Kidney (tissue), 13 donors: ENCODE measurements at regions not wholly inside any gene's neighbourhood (a gene's known extent, or its start where the extent isn't known, plus 50 kb on each side); places are given as distances from the start of the nearest gene placed in this dataset.

Source experiments
- DNase-seq, 5 donors: peaks; one replicate each; pipeline ENCODE4 v3.0.0-alpha.2; 2013 to 2020
- FAIRE-seq: peaks from 2 replicates; lab custom pipeline; 2012; peaks lifted over from hg19 to GRCh38; lab: Jason Lieb, UNC
- H3K27ac ChIP-seq, 2 donors: one replicate each; pipeline ENCODE4 v1.7.0; 2013; ENCODE audit warnings: low read depth in 2 of 2, low read length in 2 of 2, inconsistent platforms in 1 of 2
- H3K27me3 ChIP-seq: one replicate; pipeline ENCODE4 v1.7.1; 2013; ENCODE audit warnings: low read length, inconsistent platforms; ENCODE audit not compliant: control insufficient read depth, insufficient read depth
- H3K36me3 ChIP-seq, 3 donors: one replicate each; pipeline versions ENCODE4 v1.7.0 to v1.7.1; 2013; ENCODE audit warnings: low read length in 3 of 3, control low read depth in 1 of 3, inconsistent platforms in 1 of 3; ENCODE audit not compliant: insufficient read depth in 3 of 3, control insufficient read depth in 2 of 3
- H3K4me1 ChIP-seq, 3 donors: one replicate each; pipeline versions ENCODE4 v1.7.0 to v1.7.1; 2013; ENCODE audit warnings: low read length in 3 of 3, inconsistent platforms in 1 of 3, low read depth in 1 of 3; ENCODE audit not compliant: control insufficient read depth in 2 of 3, insufficient read depth in 2 of 3
- H3K4me3 ChIP-seq, 3 donors: one replicate each; pipeline versions ENCODE4 v1.7.0 to v1.8.1; 2013; ENCODE audit warnings: low read length in 3 of 3, control low read depth in 1 of 3, inconsistent platforms in 1 of 3
- H3K9ac ChIP-seq, 3 donors: one replicate each; pipeline versions ENCODE4 v1.7.0 to v1.7.1; 2013; ENCODE audit warnings: low read length in 3 of 3, control low read depth in 1 of 3, inconsistent platforms in 1 of 3
- H3K9me3 ChIP-seq, 3 donors: one replicate each; pipeline versions ENCODE4 v1.7.0 to v1.7.1; 2013; ENCODE audit warnings: low read length in 3 of 3, control low read depth in 1 of 3, inconsistent platforms in 1 of 3; ENCODE audit not compliant: control insufficient read depth in 2 of 3, insufficient read depth in 1 of 3
- intact Hi-C: fragments of 100-400 bp; cut with DNase I; formaldehyde crosslinking; loops from one replicate; pipeline ENCODE4 v1.11.1; 2022
- TF ChIP-seq, protein P1 (sequence below): IDR thresholded peaks from 3 replicates; pipeline ENCODE4 v1.5.1; 2012; ENCODE audit warnings: mild to moderate bottlenecking, moderate library complexity, borderline replicate concordance; ENCODE audit not compliant: insufficient read depth; ENCODE audit errors: extremely low read depth
- donor health status: control.
- donor health status: control.
- donor health status: control.
- donor health status: control.
- donor health status: control.
- donor health status: DM: yes; HTN: yes; CAD: no.
- donor health status: Normal renal cell carcinoma (clear cell type).

DNA sequence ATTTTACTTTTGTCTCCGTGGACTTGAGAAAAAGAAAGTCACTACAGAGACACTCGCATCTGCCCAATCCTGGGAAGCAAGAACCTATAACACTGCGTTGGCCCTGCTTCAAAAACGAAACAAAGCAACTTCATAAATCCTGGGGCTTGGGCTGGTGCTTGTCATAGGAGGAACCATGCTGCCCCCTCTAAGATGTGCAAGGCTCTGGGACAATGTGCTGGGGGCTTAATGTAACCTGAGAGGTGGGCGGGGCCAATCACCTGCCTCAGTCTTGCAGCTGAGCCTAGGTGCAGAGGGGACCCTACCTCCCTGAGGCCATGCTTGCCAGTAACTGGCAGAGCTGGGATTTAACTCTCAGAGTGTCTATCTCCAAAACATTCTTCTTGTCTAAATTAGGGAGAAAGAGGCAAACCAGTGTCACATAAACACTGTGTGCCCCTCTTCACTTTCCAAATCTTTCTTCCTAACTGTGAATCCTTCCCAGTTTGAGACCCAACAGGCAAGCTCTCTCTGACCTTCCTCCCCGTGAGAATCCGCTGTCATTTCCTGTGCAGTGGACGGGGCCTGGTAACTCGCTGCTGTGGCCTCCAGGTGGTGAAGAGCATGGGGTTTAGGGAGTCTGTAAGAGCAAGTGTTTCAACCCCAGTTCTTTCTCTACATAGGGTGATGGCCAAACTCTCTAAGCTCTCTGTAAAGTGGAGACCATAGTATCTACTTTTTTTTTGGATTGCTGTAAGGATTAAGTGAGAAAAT, 115.1 kb downstream of the ACKR3 start:
- no peaks in the 10 kb centered on the region for H3K4me1 ChIP-seq
- no peaks in the 10 kb centered on the region for H3K9me3 ChIP-seq
- no peak overlapping the region for H3K4me3 ChIP-seq
- no peaks in the 10 kb centered on the region for H3K36me3 ChIP-seq
- H3K9ac ChIP-seq, result no peak overlapping the region
- H3K27ac ChIP-seq, result no peak overlapping the region
- TF ChIP-seq, protein P1, sequence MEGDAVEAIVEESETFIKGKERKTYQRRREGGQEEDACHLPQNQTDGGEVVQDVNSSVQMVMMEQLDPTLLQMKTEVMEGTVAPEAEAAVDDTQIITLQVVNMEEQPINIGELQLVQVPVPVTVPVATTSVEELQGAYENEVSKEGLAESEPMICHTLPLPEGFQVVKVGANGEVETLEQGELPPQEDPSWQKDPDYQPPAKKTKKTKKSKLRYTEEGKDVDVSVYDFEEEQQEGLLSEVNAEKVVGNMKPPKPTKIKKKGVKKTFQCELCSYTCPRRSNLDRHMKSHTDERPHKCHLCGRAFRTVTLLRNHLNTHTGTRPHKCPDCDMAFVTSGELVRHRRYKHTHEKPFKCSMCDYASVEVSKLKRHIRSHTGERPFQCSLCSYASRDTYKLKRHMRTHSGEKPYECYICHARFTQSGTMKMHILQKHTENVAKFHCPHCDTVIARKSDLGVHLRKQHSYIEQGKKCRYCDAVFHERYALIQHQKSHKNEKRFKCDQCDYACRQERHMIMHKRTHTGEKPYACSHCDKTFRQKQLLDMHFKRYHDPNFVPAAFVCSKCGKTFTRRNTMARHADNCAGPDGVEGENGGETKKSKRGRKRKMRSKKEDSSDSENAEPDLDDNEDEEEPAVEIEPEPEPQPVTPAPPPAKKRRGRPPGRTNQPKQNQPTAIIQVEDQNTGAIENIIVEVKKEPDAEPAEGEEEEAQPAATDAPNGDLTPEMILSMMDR, result no peak
- no peaks in the 10 kb centered on the region for H3K27me3 ChIP-seq
- intact Hi-C loops, result no loop called here
- DNase-seq (no peak), FAIRE-seq (no peak)

DNA sequence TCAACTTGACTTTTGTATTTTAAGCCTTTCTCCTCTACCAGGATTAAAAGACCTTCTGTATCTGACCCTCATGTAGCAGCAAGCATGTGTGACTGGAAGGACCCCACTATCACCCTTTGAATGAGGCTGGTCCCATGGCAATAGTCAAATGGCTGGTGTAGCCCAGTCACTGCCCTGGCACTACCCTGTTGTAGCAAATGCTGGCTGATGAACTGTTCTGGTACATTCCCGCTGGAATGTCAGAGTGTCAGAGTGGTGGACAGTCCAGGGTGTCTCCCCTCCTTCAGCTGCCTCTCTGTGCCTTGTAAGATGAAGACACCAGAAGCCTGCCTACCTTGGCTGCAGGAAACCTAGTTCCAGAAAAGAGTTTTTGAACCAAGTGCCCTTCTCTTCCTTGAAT, 115.7 kb downstream of the ACKR3 start:
- DNase-seq (no peak), FAIRE-seq (no peak)
- Histone ChIP-seq H3K27me3 (no peaks in the 10 kb centered on the region), H3K36me3 (no peaks in the 10 kb centered on the region), H3K4me1 (no peaks in the 10 kb centered on the region), H3K27ac (peak overlapping the region; percentile 35 to 69), H3K9ac (no peak overlapping the region), H3K9me3 (no peaks in the 10 kb centered on the region), H3K4me3 (no peak overlapping the region)
- intact Hi-C loops, result no loop called here
- TF ChIP-seq, protein P1, result no peak

DNA sequence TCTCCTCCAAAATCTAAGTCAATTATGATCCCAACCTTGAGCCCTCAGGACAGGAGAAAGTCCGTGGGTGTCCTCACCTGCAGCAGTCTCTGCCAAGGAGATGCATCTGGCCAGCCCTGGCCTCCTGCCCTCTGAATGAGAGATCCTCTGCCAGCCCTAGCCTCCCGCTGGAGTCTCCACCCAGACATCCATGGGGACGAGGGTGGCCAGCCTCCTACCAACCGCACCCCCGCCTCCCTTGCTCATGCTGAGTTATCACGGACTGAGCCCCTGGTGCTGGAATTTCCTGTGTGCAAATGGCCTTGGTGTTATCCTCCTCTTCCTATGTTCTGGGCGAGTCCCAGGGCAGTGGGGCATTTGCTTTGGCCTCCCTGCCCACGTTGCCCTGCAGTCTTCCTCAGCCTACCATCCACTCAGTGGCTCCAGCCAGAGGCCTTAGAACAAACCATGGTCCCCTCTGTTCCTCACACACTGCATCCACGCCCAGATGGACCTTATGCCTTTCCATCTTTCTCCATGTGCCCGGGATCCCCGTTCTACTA, 116.4 kb downstream of the ACKR3 start:
- H3K9me3 ChIP-seq, result no peaks in the 10 kb centered on the region
- no peaks in the 10 kb centered on the region for H3K36me3 ChIP-seq
- no peaks in the 10 kb centered on the region for H3K27me3 ChIP-seq
- H3K4me1 ChIP-seq, result no peaks in the 10 kb centered on the region
- no peak overlapping the region for H3K4me3 ChIP-seq
- TF ChIP-seq, protein P1, result no peak
- no peak overlapping the region for H3K9ac ChIP-seq
- FAIRE-seq (no peak), DNase-seq (no peak)
- intact Hi-C loops, result no loop called here
- H3K27ac ChIP-seq, result peak overlapping the region; percentile 40 to 51
